ENCODE measurements at regions not wholly inside any gene's neighbourhood (a gene's known extent, or its start where the extent isn't known, plus 50 kb on each side); places are given as distances from the start of the nearest gene placed in this dataset.
"Not testable (repeated sequence)": the region's sequence is repeated elsewhere in the genome, so short reads cannot be mapped to it uniquely, and the experiment has no call there.

- no peak for DNase-seq
Measured at GRCh38 chr1:235059221-235059620, 69.4 kb downstream of the TOMM20 start.

GRCh38 chr1:235058695-235059094 is 69.9 kb downstream of the TOMM20 start:
- no peak for DNase-seq

DNA sequence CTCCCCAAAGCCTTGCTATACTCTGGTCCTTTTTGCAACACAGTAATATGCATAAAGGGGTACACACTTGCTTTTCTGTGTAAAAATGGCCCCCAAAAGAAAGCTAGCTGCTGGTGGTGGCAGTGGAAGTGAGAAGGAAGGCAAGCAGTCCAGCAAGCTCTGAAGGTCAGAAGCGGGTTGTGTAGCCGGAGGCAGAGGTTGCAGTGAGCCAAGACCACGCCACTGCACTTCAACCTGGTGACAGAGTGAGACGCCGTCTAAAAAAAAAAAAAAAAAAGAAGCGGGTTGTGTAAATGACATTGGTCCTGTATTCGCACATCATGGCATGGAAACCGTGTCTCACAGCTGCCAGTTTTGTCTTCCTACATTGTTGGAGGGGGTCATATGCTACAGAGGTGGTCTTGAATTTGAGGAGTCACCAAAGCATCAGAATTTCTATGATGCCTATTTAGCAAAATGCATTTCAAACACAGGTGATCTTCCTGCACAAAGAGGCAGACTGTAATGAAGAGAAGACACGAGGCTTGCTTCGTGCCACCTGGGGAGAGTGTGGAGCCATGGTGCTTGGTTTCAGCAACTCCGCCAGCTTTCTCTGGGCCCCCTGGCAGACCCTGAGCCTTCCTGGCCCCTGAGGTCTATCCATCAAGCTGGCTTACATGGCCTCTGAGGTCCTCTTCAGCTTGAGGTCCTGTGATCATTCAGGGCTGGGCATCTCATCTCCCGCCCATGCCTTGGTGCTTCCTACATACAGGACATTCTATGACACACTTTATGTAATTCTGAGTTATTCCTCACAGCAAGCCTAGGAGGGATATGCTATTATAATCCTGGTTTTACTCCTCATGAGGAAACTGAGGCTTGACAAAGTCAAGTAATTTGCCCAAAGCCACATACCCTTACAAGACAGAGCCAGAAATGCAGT is 71.0 kb downstream of the TOMM20 start:
- DNase-seq: no peak

DNA sequence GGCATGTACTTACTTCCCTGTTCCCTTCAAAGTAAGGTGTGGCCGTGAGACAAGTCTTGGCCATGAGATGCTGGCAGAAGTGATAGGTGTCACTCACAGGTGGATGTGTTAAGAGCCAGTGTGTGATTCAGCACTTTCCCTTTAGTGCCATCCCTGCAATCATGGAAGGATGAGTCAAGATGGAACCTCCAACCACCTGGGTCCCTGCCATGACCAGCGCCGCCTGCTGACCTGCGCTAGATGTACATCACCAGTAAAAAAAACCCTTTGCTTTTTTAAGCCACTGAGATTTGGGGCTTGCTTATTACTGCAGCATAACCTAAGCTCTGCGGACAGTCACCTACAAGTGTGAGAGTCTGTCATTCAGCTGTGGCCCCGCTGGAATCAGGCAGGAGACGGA is 71.7 kb downstream of the TOMM20 start:
- DNase-seq: no peak

GRCh38 chr1:235054936-235055335 is 73.7 kb downstream of the TOMM20 start:
- no peak for DNase-seq

GRCh38 chr1:235054466-235054865 is 74.2 kb downstream of the TOMM20 start:
- no peak for DNase-seq

DNA sequence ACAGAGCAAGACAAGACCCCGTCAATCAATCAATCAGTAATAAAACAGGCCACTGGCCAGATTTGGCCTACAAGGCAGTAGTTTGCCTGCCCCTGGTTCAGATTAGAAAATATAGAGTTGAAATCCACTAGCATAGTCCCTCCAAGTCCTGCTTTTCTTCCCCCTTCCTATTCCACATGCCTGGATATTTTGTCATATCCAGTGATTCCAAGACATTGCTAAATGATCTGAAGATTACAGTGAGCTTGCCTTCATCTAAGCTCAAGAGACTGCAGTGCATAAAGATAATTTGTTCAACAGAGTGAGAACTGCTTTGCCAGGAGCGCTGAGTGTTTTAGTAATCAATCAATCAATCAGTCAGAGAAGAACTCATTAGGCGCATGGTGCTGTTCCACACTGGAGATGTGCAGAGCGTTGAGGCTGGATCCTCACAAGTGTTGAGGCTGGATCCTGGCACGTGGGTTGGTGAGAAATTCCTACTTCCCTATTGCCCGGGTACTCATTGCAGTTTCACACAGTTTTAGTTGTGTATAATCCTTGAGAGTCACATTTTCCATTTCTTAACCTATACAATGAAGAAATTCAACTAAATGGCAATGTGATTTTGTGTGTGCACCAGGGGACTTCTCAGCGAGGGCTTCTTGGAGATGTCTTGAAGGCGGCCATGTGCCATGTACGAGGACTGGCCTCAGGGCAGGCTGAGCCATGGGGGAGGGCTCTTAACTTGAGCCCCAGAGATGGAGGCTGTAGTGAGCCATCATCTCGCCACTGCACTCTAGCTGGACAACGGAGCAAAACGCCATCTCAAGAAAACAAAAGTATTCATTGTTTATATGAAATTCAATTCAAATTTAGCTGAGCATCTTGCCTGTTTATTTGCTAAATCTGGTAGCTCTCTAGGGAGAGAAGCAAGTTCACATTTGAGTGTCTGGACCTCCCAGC is 76.3 kb downstream of the TOMM20 start:
- no peak for DNase-seq

DNA sequence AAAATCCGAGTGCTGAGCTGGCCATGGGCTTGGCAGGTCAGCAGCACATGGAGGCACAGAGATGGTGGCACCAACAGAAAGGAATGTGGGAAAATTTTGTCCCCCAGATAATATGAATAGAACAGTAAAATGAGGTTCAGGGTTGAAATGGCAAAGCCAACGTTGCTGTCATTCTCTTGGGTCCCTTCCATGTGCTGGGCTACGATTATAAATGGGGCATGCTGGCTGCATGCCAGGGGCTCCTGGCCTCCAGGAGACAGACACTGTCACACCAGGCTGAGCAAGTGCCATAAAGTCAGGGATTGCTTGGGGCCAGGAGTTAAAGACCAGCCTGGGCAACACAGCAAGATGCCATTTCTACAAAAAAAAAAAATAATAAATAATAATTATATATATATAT is 77.1 kb downstream of the TOMM20 start:
- no peak for DNase-seq

DNA sequence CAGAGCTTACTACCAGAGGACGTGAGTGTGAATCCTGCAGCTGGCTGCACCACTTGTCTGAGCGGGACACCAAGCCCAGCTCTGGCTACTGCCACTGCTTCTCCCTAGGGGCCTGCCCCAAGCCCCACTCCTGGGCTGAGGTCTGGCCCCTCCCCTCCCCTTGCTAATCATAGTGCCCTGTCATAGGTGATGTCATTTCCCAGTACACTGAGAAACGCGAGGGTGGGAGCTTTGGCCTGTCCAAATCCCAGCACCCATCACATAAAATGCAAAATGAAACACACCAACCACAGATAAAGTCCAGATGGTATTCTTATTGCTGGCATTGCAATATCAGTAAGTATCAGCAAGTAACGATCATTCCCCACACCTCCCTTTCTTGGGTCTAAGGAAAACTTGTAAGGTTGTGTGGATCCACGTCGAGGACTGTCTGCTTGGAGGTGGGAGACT is 77.7 kb downstream of the TOMM20 start:
- no peak for DNase-seq

- not testable (repeated sequence) for DNase-seq
Measured at GRCh38 chr1:235049716-235050378, 78.8 kb downstream of the TOMM20 start.

- DNase-seq: no peak
Measured at GRCh38 chr1:235049217-235049616, 79.4 kb downstream of the TOMM20 start.

DNA sequence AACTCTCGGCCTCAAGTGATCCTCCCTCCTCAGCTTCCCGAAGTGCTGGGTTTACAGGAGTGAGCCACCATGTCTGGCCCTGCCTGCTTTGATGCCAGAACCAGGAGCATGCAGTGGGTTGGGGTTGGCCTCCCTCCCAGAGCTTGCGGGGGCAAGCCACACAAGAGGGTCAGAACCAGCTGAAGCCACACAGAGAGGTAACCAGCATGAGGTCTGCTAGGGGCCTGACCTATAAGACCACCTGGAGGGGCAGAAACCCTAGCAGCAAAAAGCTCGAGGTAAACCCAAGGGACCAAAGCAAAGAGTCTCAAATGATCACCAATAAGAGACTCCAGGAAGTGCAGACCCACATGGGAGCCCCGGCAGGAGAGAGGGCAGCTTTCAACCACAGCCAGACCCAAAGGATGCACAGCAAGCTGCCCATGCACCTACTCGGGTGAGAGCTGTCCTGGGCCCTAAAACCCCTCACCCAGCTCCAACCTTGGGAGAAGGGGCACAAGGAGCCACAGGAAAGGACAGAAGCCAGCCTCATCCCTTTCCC is 81.2 kb downstream of the TOMM20 start:
- no peak for DNase-seq

DNA sequence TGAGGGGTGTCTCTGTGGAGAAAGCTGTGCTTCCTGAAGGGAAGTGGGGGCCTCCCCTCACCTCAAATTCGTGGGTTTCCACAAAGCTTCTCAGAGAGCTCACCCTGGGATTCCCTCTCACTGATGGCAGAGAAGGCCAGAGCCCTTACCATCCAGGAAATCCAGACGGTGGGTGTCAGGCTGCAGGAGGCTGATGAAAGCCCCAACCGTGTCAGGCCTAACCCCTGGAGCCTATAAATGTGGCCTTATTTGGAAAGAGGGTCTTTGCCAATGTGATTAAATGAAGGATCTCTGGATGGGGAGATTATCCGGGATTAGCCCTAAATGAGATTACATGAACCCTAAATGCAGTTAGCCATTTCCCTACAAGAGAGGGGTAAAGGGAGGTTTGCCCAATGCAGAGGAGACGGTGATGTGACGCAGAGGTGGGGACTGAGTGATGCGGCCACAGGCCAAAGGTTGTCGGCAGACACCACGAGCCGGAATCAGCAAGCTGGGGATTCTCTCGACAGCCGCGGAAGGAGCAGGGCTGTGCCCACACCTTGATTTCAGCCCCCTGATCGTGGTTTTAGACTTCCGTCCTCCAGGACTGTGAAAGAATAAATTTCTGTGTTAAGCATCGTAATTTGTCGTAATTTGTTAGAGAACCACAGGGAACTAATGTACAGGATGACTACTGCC is 82.6 kb downstream of the TOMM20 start:
- DNase-seq: no peak

DNA sequence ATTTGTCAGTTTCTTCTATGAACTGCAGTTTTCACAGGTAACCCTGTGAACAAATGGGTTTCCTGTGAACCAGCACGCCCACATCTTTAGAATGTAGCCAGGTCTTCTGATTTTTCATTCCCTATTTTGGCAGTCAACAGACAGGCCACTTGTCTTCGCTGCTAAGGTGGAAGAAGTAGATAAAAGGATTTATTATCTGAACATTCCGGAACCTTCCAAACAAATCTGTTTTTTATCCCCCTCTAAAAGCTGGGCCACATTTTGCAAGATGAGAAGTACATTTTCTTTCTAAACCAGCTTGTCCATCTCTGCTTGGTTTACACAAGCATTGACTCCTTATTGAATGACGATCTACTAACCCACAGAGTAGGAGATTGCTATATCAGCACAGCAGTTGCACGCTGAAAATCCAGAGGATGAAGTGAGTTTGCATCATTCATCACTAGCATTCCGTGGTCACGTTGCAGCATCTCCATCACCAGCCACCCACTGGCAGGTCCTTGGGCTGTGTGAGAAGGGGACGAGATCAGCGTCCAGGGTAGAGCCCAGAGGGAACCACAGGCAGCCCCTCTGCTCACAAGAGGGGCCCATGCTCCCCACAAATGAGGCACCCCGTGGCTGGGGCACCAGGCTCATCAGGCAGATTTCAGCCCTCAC is 83.5 kb downstream of the TOMM20 start:
- no peak for DNase-seq

- DNase-seq: no peak
Measured at GRCh38 chr1:235043234-235043633, 85.4 kb downstream of the TOMM20 start.

DNA sequence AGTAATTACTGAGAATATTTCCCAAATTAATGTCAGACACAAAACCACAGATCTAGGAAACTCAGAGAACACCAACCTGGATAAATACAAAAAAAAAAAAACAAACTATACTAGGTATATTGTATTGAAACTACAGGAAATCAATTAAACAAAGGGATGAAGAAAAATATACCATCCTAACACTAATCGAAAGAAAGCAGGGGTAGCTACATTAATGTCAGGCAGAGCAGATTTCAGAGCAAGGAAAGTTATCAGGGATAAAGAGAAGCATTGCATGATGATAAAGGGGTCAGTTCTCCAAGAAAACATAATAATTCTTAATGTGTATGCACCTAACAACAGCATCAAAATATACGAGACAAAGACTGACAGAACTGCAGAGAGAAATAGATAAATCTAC is 89.9 kb downstream of the TOMM20 start:
- no peak for DNase-seq

- no peak for DNase-seq
Measured at GRCh38 chr1:235035928-235036327, 92.7 kb downstream of the TOMM20 start.

DNA sequence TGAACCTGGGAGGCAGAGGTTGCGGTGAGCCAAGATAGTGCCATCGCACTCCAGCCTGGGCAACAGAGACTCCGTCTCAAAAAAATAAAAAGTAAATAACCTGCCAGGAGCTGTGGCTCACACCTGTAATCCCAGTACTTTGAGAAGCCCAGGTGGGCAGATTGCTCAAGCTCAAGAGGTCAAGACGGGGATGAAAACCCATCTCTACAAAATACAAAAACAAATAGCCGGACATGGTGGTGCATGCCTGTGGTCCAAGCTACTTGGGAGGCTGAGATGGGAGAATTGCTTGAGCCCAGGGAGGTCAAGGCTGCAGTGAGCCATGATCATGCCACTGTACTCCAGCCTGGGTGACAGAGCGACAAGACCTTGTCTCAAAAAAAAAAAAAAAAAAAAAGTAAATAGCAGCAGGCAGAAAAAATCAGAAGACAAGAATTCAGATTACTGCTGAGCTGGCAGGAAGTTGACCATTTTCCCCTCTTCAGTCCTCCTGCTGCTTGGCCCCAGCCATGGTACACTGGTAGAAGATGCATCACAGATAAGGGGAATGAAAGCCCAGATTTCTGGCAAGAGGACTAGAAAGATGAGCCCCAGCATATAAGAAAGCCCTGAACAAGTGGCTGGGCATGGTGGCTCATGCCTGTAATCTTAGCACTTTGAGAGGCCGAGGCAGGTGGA is 97.6 kb downstream of the TOMM20 start:
- DNase-seq: no peak

DNA sequence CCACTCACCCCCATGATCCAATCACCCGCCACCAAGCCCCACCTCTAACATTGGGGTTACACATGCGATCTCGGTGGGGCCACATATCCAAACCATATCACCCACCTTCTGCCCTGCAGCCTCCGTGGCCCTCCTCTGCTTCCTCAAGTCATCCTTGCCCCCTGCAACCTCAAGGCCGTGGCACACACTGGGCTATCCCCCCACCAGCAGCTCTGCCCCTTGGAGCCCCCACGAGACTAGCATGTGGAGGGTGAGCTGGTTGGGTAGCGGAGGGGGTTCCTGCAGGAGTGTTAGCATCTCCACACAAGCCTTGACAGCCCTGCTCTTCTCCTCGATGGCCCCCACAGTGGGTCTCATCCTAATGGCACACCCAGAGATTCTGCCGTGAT is 100.8 kb downstream of the TOMM20 start:
- no peak for DNase-seq

GRCh38 chr1:235027076-235027861 is 101.4 kb downstream of the TOMM20 start:
- no peak for DNase-seq
